HG02763 (cell line): ENCODE measurements at regions not wholly inside any gene's neighbourhood (a gene's known extent, or its start where the extent isn't known, plus 50 kb on each side); places are given as distances from the start of the nearest gene placed in this dataset.
"Not testable (repeated sequence)": the region's sequence is repeated elsewhere in the genome, so short reads cannot be mapped to it uniquely, and the experiment has no call there.

Experiments used
- ATAC-seq: cut with Tn5 transposase; IDR thresholded peaks from one replicate; pipeline ENCODE4 v1.9.1; 2021; ENCODE audit warnings: mild to moderate bottlenecking, moderate library complexity; ENCODE audit not compliant: unreplicated experiment

DNA sequence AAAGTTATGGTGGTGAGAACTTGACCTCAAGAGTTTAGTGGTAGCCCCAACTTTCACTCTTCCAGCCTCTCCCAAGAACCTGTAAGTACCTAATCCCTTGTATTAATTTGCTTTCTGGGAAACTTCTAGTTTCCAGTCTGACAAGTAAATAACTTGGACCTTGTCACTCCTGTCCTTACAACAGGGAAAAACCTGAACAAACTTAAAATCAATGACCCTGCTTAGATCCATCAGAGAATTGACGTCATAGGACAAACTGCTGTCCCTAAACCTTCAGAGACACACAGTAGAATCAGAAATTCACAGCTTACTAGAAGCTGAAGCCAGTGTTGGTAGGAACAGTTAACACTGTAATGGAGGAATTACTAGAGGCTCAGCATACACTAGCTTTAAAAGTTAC, 60.0 kb upstream of the DCLK2 start:
- no peak for ATAC-seq

DNA sequence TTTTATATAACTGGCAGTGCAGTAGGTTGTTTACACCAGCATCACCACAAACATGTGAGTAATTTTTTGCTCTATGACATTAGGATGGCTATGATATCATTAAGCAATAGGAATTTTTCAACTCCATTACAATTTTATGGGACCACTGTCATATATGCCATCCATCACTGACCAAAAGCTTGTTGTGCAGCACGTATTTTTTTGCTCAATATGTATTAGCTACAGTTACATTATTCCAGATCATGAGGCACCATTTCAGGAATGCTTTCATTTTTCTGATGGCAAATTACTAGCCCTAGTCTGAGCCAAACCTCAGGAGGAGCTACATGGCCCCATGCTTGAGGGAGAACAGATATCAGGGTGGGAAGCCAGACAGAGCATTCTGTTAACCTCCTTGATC, 56.8 kb upstream of the DCLK2 start:
- ATAC-seq: no peak

DNA sequence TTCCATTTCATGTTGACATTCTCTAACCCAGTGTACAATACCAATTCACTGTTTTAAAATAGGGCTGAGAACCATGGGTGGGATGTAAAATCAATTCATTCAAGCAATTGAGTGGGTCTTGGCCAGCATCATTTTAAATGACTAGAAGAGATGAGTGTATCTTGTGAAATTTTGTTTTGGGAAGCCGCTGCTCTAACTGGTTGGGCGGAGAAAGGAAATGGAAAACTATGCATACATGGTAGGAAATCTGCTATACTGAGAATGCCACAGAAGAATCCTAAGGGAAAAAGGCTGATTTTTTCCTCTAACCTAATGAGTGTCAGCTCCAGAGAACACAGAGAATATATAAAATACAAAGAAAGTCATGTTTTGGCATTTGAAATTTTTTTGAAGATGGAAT, 54.8 kb upstream of the DCLK2 start:
- no peak for ATAC-seq

DNA sequence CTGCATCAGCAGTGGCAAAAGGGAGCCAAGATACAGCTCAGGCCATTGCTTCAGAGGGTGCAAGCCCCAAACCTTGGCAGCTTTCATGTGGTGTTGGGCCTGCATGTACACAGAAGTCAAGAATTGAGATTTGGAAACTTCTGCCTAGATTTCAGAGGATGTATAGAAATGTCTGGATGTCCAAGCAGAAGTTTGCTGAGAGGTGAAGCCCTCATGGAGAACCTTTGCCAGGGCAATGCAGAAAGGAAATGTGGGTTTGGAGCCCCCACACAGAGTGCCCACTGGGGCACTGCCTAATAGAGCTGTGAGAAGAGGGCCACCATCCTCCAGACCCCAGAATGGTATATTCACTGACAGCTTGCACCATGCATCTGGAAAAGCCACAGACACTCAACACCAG, 51.3 kb upstream of the DCLK2 start:
- not testable (repeated sequence) for ATAC-seq
